ENCODE measurements at regions not wholly inside any gene's neighbourhood (a gene's known extent, or its start where the extent isn't known, plus 50 kb on each side); places are given as distances from the start of the nearest gene placed in this dataset.

- no peaks in the 10 kb centered on the region for H3K9me3 ChIP-seq (replicated peaks; ENCODE audit: control insufficient read depth, insufficient read depth, low read length)
- BruUV-seq (replicated peaks), result no TSS peak
- H3K79me2 ChIP-seq (ENCODE audit: control insufficient read depth, insufficient read depth, low read length), result no peaks in the 10 kb centered on the region
- no peaks in the 10 kb centered on the region for H3K4me1 ChIP-seq (ENCODE audit: control insufficient read depth, extremely low read depth, insufficient read depth, low read length)
- no peaks in the 10 kb centered on the region for H3K9me1 ChIP-seq (replicated peaks; ENCODE audit: control insufficient read depth, extremely low read depth, insufficient read depth, low read length)
- H3K27ac ChIP-seq (ENCODE audit: insufficient read depth, low read depth, low read length), result no peak overlapping the region
- intact Hi-C loops (cut with micrococcal nuclease), result no loop called here
- H3K4me3 ChIP-seq (replicated peaks in 1 of 3; ENCODE audit: insufficient read depth in 1 of 3, low read depth in 1 of 3, low read length in 3 of 3), result no peak overlapping the region
- CTCF ChIA-PET, result no interaction called here
- no peak overlapping the region for H3K4me2 ChIP-seq (ENCODE audit: insufficient read depth, low read length)
- no peaks in the 10 kb centered on the region for H4K20me1 ChIP-seq (replicated peaks; ENCODE audit: control insufficient read depth, extremely low read depth, insufficient read depth, low read length)
- DNase-seq (ENCODE audit: low read depth, low spot score) (no peak), FAIRE-seq (no peak)
- H3K36me3 ChIP-seq (ENCODE audit: control insufficient read depth in 2 of 2, extremely low read depth in 1 of 2, insufficient read depth in 2 of 2, low read length in 2 of 2), result no peaks in the 10 kb centered on the region
- POLR2A ChIA-PET, result no interaction called here
- H2AFZ ChIP-seq (ENCODE audit: low read depth, low read length), result no peak overlapping the region
- dilution Hi-C loops (cut with MboI; ENCODE audit: extremely low pct_ligation_motif_present, low sequenced_read_pairs), result no loop called here
- H3K9ac ChIP-seq (replicated peaks; ENCODE audit: extremely low read depth, insufficient read depth, low read length), result no peak overlapping the region
- TF ChIP-seq MYC (IDR thresholded peaks at IDR 0.05; ENCODE audit: low read depth, low read length) (no peak), JUN (IDR thresholded peaks at IDR 0.05; ENCODE audit: borderline replicate concordance, insufficient read depth, insufficient read length, low read depth) (no peak), GATA2 (IDR thresholded peaks at IDR 0.05; ENCODE audit: insufficient read depth, insufficient read length, low read depth, low read length) (no peak), EZH2 (IDR thresholded peaks at IDR 0.05; ENCODE audit: borderline replicate concordance, low read depth, low read length, severe bottlenecking) (no peak), FOS (IDR thresholded peaks at IDR 0.05; ENCODE audit: borderline replicate concordance, insufficient read depth, low read length) (no peak), CTCF (IDR thresholded peaks at IDR 0.05; ENCODE audit: extremely low read depth in 1 of 2, insufficient read depth in 1 of 2, low read depth in 1 of 2, low read length in 2 of 2) (no peak), POLR2A (IDR thresholded peaks at IDR 0.05; ENCODE audit: low read depth, low read length) (no peak), POLR2AphosphoS5 (IDR thresholded peaks at IDR 0.05; ENCODE audit: insufficient read depth, low read depth, low read length) (no peak)
- TF ChIP-seq, protein P1, sequence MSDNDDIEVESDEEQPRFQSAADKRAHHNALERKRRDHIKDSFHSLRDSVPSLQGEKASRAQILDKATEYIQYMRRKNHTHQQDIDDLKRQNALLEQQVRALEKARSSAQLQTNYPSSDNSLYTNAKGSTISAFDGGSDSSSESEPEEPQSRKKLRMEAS (IDR thresholded peaks at IDR 0.05; ENCODE audit: insufficient read depth, insufficient read length), result no peak
- H3K27me3 ChIP-seq (ENCODE audit: control insufficient read depth in 2 of 2, insufficient read depth in 2 of 2, low read length in 2 of 2), result no peaks in the 10 kb centered on the region
These were observed 130.1 kb upstream of the SHH start for GRCh38 chr7:155942226-155942950.
